ENCODE measurements at regions not wholly inside any gene's neighbourhood (a gene's known extent, or its start where the extent isn't known, plus 50 kb on each side); places are given as distances from the start of the nearest gene placed in this dataset.
A peak's percentile ranks its signal among the peaks of the same experiment; 100 is the strongest.
"Not testable (repeated sequence)": the region's sequence is repeated elsewhere in the genome, so short reads cannot be mapped to it uniquely, and the experiment has no call there.

DNA sequence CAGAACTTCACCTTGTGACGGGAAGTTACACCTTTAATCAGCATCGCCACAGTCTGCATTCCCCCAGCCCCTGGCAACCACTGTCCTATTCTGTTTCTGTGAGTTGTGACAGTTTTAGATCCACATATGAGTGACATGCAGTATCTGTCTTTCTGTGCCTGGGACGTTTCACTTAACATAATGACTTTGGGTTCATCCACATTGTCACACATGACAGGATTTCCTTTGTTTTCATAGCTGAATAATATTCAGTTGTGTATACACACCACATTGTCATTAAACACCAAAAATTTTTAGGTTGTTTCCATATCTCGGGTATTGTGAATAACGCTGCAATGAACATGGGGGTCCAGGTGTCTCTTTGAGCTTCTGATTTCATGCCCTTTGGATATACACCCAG is 62.6 kb upstream of the BDH1 start:
- H3K4me3 ChIP-seq, H3K27ac ChIP-seq, H3K9ac ChIP-seq, H4K20me1 ChIP-seq, H3K27me3 ChIP-seq: not testable (repeated sequence)
- Histone ChIP-seq H3K4me1 (peaks cover 0 to 16% (median 0%) of the 10 kb centered on the region in 10 experiments; a peak in 3 of 20 replicates), H3K4me2 (peak overlapping the region in 1 of 11 experiments; percentile 44; a peak in 2 of 22 replicates), H3K36me3 (peaks cover 72 to 90% (median 82%) of the 10 kb centered on the region in 11 experiments), H3K9me3 (replicated peaks in 1 of 11) (peaks cover 10 to 59% (median 47%) of the 10 kb centered on the region in 11 experiments; a peak in 21 of 22 replicates)

DNA sequence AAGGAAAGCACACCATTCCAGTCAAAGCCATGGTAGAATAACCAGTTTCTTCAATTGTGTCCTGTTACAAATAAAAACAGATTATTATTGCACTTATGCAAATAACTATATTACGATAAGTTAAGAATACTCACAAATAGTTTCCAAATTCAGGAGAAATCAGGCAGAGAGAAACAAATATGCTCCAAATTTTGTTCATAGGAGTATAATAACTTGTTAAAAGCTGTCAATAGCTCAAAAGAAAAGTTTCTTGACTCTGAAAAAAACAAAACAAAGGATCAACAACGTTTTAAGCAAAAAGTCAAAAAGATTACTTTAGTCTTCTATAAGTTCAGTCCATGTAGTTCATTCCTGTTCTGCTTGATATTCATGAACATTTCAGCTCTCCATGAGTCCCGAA is 59.7 kb upstream of the BDH1 start:
- Histone ChIP-seq H3K4me1 (peaks cover 0 to 16% (median 0%) of the 10 kb centered on the region in 10 experiments; a peak in 3 of 20 replicates), H4K20me1 (peaks cover 0 to 13% (median 0%) of the 10 kb centered on the region in 11 experiments; a peak in 3 of 22 replicates), H3K9ac (no peak overlapping the region), H3K27me3 (no peaks in the 10 kb centered on the region), H3K9me3 (replicated peaks in 1 of 11) (peaks cover 24 to 83% (median 71%) of the 10 kb centered on the region in 11 experiments; a peak in 21 of 22 replicates), H3K4me3 (peak overlapping the region in 2 of 10 experiments; percentile 23 to 43; a peak in 2 of 20 replicates), H3K4me2 (no peak overlapping the region), H3K27ac (no peak overlapping the region), H3K36me3 (peaks cover 90 to 100% (median 98%) of the 10 kb centered on the region in 11 experiments)
- no peak for TF ChIP-seq Cebpa-rat (IDR thresholded peaks at IDR 0.05)

DNA sequence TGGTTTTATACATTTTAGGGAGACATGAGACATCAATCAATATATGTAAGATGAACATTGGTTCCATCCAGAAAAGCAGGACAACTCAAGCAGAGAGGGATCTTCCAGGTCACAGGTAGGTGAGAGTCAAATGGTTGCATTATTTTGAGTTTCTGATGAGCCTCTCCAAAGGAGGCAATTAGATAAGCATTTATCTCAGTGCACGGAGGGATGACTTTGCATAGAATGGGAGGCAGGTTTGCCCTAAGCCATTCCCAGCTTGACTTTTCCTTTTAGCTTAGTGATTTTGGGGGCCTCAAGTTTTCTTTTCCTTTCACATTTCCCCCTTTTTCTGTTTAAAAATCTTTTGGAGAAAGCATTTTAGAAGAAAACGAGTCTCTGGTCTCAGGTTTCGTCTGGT is 58.4 kb upstream of the BDH1 start:
- H3K27ac ChIP-seq, H3K27me3 ChIP-seq, H3K4me1 ChIP-seq, H3K4me2 ChIP-seq, H3K9ac ChIP-seq, H3K4me3 ChIP-seq: not testable (repeated sequence)
- Histone ChIP-seq H4K20me1 (peaks cover 0 to 25% (median 0%) of the 10 kb centered on the region in 11 experiments; a peak in 3 of 22 replicates), H3K36me3 (peaks cover 90 to 100% (median 97%) of the 10 kb centered on the region in 11 experiments), H3K9me3 (replicated peaks in 1 of 11) (peaks cover 30 to 77% (median 74%) of the 10 kb centered on the region in 11 experiments)

DNA sequence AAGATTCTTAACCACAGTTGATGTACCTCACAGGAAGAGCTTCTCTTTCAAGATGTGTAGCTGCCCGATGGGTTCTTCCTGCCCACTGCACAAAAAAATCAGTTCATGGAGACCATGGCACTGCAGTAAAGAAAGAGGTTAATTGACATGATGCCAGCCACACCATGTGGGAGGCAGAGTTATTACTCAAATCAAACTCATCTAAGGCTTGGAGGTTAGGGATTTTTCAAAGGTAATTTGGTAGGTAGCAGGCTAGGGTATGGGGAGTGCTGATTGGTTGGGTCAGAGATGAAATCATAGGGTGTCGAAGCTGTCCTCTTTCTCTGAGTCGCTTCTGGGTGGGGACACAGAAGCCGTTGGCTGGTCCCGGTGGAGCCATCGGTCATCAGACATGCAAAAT is 57.4 kb upstream of the BDH1 start:
- no peak overlapping the region for H3K9ac ChIP-seq
- no peak overlapping the region for H3K4me2 ChIP-seq
- no peak overlapping the region for H3K4me3 ChIP-seq
- H3K36me3 ChIP-seq, result peaks cover 95 to 100% (median 98%) of the 10 kb centered on the region in 11 experiments
- H4K20me1 ChIP-seq, result peaks cover 0 to 34% (median 0%) of the 10 kb centered on the region in 11 experiments; a peak in 3 of 22 replicates
- H3K27me3 ChIP-seq, result no peaks in the 10 kb centered on the region
- no peak for TF ChIP-seq Cebpa-rat (IDR thresholded peaks at IDR 0.05)
- peaks cover 30 to 74% (median 67%) of the 10 kb centered on the region in 11 experiments for H3K9me3 ChIP-seq (replicated peaks in 1 of 11)
- H3K4me1 ChIP-seq, result peaks cover 0 to 1% (median 0%) of the 10 kb centered on the region in 10 experiments; a peak in 2 of 20 replicates
- no peak overlapping the region for H3K27ac ChIP-seq

DNA sequence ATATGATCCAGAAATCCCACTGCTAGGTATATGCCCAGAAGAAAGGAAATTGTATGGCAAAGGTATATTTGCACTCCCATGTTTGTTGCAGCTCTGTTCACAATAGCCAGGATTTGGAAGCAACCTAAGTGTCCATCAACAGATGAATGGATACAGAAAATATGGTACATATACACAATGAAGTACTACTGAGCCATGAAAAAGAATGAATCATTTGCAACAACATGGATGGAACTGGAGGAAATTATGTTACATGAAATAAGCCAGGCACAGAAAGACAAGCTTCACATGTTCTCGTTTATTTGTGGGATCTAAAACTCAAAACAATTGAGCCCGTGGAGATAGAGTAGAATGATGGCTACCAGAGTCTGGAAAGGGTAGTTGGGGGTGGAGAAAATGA is 55.5 kb upstream of the BDH1 start:
- Histone ChIP-seq H3K4me3 (no peak overlapping the region), H4K20me1 (peaks cover 0 to 50% (median 0%) of the 10 kb centered on the region in 11 experiments; a peak in 3 of 22 replicates), H3K27ac (no peak overlapping the region), H3K36me3 (peaks cover 97 to 100% (median 100%) of the 10 kb centered on the region in 11 experiments), H3K4me2 (no peak overlapping the region), H3K4me1 (no peaks in the 10 kb centered on the region), H3K9me3 (replicated peaks in 1 of 11) (peaks cover 24 to 58% (median 52%) of the 10 kb centered on the region in 11 experiments), H3K27me3 (no peaks in the 10 kb centered on the region), H3K9ac (no peak overlapping the region)
- TF ChIP-seq Cebpa-rat (IDR thresholded peaks at IDR 0.05), result no peak

DNA sequence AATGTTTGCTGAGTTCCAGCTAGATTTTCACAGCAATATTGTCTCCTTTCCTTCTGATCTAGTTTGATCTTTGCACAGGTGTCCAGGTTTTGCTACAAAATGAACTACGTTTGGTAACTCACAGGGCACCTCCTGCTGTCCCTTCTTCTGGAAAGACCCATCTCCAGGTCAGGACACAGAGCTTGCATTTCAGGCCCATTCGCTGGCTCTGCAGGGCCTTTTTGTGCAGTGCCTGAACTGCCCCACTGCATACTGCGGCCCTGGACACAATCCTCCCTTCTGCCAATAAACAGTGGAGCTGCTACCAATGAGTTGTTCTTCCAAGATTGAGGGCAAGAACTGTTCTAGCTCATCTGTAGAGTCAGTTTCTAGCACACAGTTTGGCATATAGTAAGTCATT is 50.7 kb upstream of the BDH1 start:
- Histone ChIP-seq H3K9me3 (replicated peaks in 1 of 11) (peaks cover 13 to 37% (median 33%) of the 10 kb centered on the region in 11 experiments), H3K36me3 (peaks cover 71 to 87% (median 77%) of the 10 kb centered on the region in 11 experiments), H3K9ac (no peak overlapping the region), H3K4me3 (no peak overlapping the region), H3K4me2 (no peak overlapping the region), H3K27me3 (no peaks in the 10 kb centered on the region), H3K4me1 (no peaks in the 10 kb centered on the region), H3K27ac (no peak overlapping the region), H4K20me1 (peaks cover 0 to 44% (median 0%) of the 10 kb centered on the region in 11 experiments; a peak in 3 of 22 replicates)
- no peak for TF ChIP-seq Cebpa-rat (IDR thresholded peaks at IDR 0.05)

Data from BLaER1 treated with 17β-estradiol and CSF1 and Interleukin-3, amounts not matched to agents 10 nM and 100 nM (cell line).